ENCODE measurements at regions not wholly inside any gene's neighbourhood (a gene's known extent, or its start where the extent isn't known, plus 50 kb on each side); places are given as distances from the start of the nearest gene placed in this dataset.

DNA sequence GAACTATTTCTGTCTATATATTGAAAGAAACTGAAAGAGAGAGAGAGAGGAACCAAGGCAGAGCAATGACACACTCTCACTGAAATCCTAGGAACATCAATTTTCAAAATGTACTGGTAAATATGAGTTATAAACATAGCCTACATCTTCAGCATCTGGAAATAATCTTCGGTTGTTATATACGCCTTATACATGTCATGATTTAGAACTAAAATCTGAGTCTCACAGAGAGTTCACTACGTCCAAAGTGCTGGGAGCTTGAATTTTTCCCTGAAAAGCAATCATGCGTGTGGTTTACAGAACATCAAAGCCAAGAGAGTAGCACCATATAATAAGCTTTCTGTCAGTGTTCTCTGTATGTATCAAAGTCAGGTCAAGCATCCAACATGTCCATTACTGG, 420.0 kb upstream of the CBLB start (continued):
- no peak for TF ChIP-seq REST (IDR thresholded peaks at IDR 0.05; ENCODE audit: low read depth, low read length)
- no peak for TF ChIP-seq TEAD4 (IDR thresholded peaks at IDR 0.05; ENCODE audit: borderline replicate concordance, insufficient read depth)
- TF ChIP-seq TCF12 (IDR thresholded peaks at IDR 0.05) = no peak
- TF ChIP-seq POLR2AphosphoS5 (IDR thresholded peaks at IDR 0.05; ENCODE audit: low read depth, low read length) = no peak
- no peak for TF ChIP-seq EP300 (IDR thresholded peaks at IDR 0.05; ENCODE audit: borderline replicate concordance in 1 of 2, low read depth in 1 of 2, low read length in 1 of 2)
- no peak for TF ChIP-seq CHD2 (IDR thresholded peaks at IDR 0.05; ENCODE audit: low read length, partially characterized antibody)
- TF ChIP-seq, protein P1, sequence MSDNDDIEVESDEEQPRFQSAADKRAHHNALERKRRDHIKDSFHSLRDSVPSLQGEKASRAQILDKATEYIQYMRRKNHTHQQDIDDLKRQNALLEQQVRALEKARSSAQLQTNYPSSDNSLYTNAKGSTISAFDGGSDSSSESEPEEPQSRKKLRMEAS (IDR thresholded peaks at IDR 0.05; ENCODE audit: low read depth) = no peak
- no peak for TF ChIP-seq MXI1 (IDR thresholded peaks at IDR 0.05; ENCODE audit: low read depth, low read length)
- TF ChIP-seq IRF3 (IDR thresholded peaks at IDR 0.05; ENCODE audit: low read depth, low read length) = no peak

GRCh38 chr3:106290304-106290997, 421.6 kb upstream of the CBLB start:
- ChIA-PET CTCF (no interaction called here), POLR2A (no interaction called here)
- TF ChIP-seq FOSL2 (IDR thresholded peaks at IDR 0.05; ENCODE audit: borderline replicate concordance, low read depth) = no peak
- TF ChIP-seq RAD21 (IDR thresholded peaks at IDR 0.05; ENCODE audit: low read length) = no peak
- TF ChIP-seq MXI1 (IDR thresholded peaks at IDR 0.05; ENCODE audit: low read depth, low read length) = no peak
- no peak for TF ChIP-seq FOXJ3 (CRISPR knock-in tag; IDR thresholded peaks at IDR 0.05)
- TF ChIP-seq NRF1 (IDR thresholded peaks at IDR 0.05; ENCODE audit: low read depth, low read length) = no peak
- no peak for TF ChIP-seq YY1 (IDR thresholded peaks at IDR 0.05; ENCODE audit: low read depth)
- Histone ChIP-seq H3K4me2 (no peak overlapping the region), H3K4me3 (ENCODE audit: low read depth in 2 of 2, low read length in 1 of 2) (no peak overlapping the region), H3F3A (replicated peaks; ENCODE audit: insufficient read depth) (no peaks in the 10 kb centered on the region), H4K20me1 (ENCODE audit: insufficient read depth) (no peaks in the 10 kb centered on the region), H3K79me2 (ENCODE audit: insufficient read depth) (no peaks in the 10 kb centered on the region), H3K9me3 (no peaks in the 10 kb centered on the region), H3K27me3 (ENCODE audit: insufficient read depth) (no peaks in the 10 kb centered on the region), H3K27ac (ENCODE audit: low read depth in 2 of 2, low read length in 1 of 2) (no peak overlapping the region), H3K36me3 (replicated peaks in 1 of 2; ENCODE audit: control insufficient read depth in 1 of 2, insufficient read depth in 2 of 2, low read length in 1 of 2) (no peaks in the 10 kb centered on the region), H3K9ac (no peak overlapping the region), H3K4me1 (ENCODE audit: control insufficient read depth in 1 of 2, insufficient read depth in 2 of 2, low read depth in 1 of 2, low read length in 1 of 2) (no peaks in the 10 kb centered on the region), H3K9me2 (no peaks in the 10 kb centered on the region), H2AFZ (ENCODE audit: low read depth) (no peak overlapping the region)
- WGBS (ENCODE audit: low lambda C conversion rate) = 79% methylated on average over 1 of the region's 1 CpG
- DNase-seq = no peak

All from SK-N-SH (cell line).